H1 (cell line): ENCODE measurements at regions not wholly inside any gene's neighbourhood (a gene's known extent, or its start where the extent isn't known, plus 50 kb on each side); places are given as distances from the start of the nearest gene placed in this dataset.
A peak's percentile ranks its signal among the peaks of the same experiment; 100 is the strongest.

Experiments used
- CTCF ChIA-PET: fragments of 300-600 bp; sonication (Branson Sonifier 250); formaldehyde crosslinking; loops from one replicate; lab custom pipeline; 2021; ENCODE audit not compliant: partially characterized antibody; lab: Charles Lee
- POLR2A ChIA-PET: fragments of 300-600 bp; sonication (Branson Sonifier 250); formaldehyde crosslinking; loops from one replicate; lab custom pipeline; 2021; ENCODE audit warnings: inconsistent platforms; ENCODE audit not compliant: partially characterized antibody; lab: Charles Lee
- DNase-seq, 2 experiments: peaks; one replicate each; pipeline versions ENCODE4 v3.0.0 to v3.0.0-alpha.2; 2010 to 2022; ENCODE audit warnings: low spot score in 2 of 2, low read depth in 1 of 2, mixed read lengths in 1 of 2
- FAIRE-seq: peaks from 2 replicates; lab custom pipeline; 2011; peaks lifted over from hg19 to GRCh38; lab: Jason Lieb, UNC
- H2AFZ ChIP-seq: 2 replicates; pipeline ENCODE4 v1.8.1; 2012; ENCODE audit warnings: low read length, inconsistent platforms
- H2AK5ac ChIP-seq: 2 replicates; pipeline ENCODE4 v1.6.1; 2013; ENCODE audit warnings: low read depth, low read length
- H2BK120ac ChIP-seq: replicated peaks from 2 replicates; pipeline ENCODE3; 2013; ENCODE audit warnings: low read depth, low read length, inconsistent platforms
- H2BK12ac ChIP-seq: 2 replicates; pipeline ENCODE4 v1.6.1; 2013; ENCODE audit warnings: low read depth, low read length
- H2BK15ac ChIP-seq: 2 replicates; pipeline ENCODE4 v1.6.1; 2013; ENCODE audit warnings: low read length
- H2BK20ac ChIP-seq: 2 replicates; pipeline ENCODE4 v1.6.1; 2013; ENCODE audit warnings: low read length
- H2BK5ac ChIP-seq: 2 replicates; pipeline ENCODE4 v1.6.1; 2013; ENCODE audit warnings: low read depth, low read length
- H3K14ac ChIP-seq: 2 replicates; pipeline ENCODE4 v1.6.1; 2013; ENCODE audit warnings: inconsistent platforms; ENCODE audit not compliant: insufficient read length
- H3K18ac ChIP-seq: 2 replicates; pipeline ENCODE4 v1.6.1; 2013; ENCODE audit warnings: low read length; ENCODE audit errors: extremely low read depth
- H3K23ac ChIP-seq: 2 replicates; pipeline ENCODE4 v1.6.1; 2013; ENCODE audit warnings: inconsistent platforms; ENCODE audit not compliant: insufficient read length
- H3K23me2 ChIP-seq: 2 replicates; pipeline ENCODE4 v1.6.1; 2013; ENCODE audit warnings: low read depth, low read length
- H3K27ac ChIP-seq: 2 replicates; pipeline ENCODE4 v1.6.1; 2011; ENCODE audit warnings: low read depth, low read length, inconsistent platforms
- H3K27me3 ChIP-seq, 4 experiments: replicated peaks in 1 of 4; 1 replicate in 1 of 4; 2 replicates in 3 of 4; pipeline versions ENCODE4 v1.6.1 to v1.8.1; 2011 to 2013; ENCODE audit warnings: low read length in 3 of 4, mild to moderate bottlenecking in 3 of 4, inconsistent platforms in 2 of 4, mixed read lengths in 2 of 4, moderate library complexity in 1 of 4; ENCODE audit not compliant: control insufficient read depth in 3 of 4, insufficient read depth in 3 of 4; ENCODE audit errors: extremely low read depth in 1 of 4
- H3K36me3 ChIP-seq, 4 experiments: 2 replicates each; pipeline versions ENCODE4 v1.6.1 to v1.8.1; 2011 to 2013; ENCODE audit warnings: mild to moderate bottlenecking in 4 of 4, low read length in 3 of 4, moderate library complexity in 2 of 4, control low read depth in 1 of 4, inconsistent platforms in 1 of 4; ENCODE audit not compliant: insufficient read depth in 4 of 4, control insufficient read depth in 2 of 4
- H3K4ac ChIP-seq: replicated peaks from 2 replicates; pipeline ENCODE3; 2013; ENCODE audit warnings: low read length, low read depth, mixed read lengths, inconsistent platforms; ENCODE audit not compliant: insufficient read length
- H3K4me1 ChIP-seq, 4 experiments: replicated peaks in 1 of 4; 1 replicate in 1 of 4; 2 replicates in 3 of 4; pipeline versions ENCODE4 v1.6.1 to v1.8.1; 2011 to 2013; ENCODE audit warnings: low read length in 3 of 4, inconsistent platforms in 2 of 4, mixed read lengths in 1 of 4; ENCODE audit not compliant: insufficient read depth in 4 of 4, control insufficient read depth in 3 of 4
- H3K4me2 ChIP-seq, 2 experiments: 2 replicates each; pipeline versions ENCODE4 v1.6.1 to v1.8.1; 2011 to 2013; ENCODE audit warnings: low read depth in 2 of 2, low read length in 2 of 2, control low read depth in 1 of 2, inconsistent platforms in 1 of 2, mild to moderate bottlenecking in 1 of 2; ENCODE audit not compliant: insufficient read depth in 1 of 2
- H3K4me3 ChIP-seq, 4 experiments: fragments of 200-600, 300-600 bp in 1 of 4; sonication (generic), shearing (Covaris generic), sonication (Bioruptor Twin) in 1 of 4; 2 replicates each; pipeline versions ENCODE4 v1.5.1 to v1.8.1; 2011 to 2016; ENCODE audit warnings: low read length in 4 of 4, low read depth in 3 of 4, control low read depth in 2 of 4, inconsistent platforms in 2 of 4, mild to moderate bottlenecking in 2 of 4, mixed read lengths in 1 of 4, moderate library complexity in 1 of 4; ENCODE audit not compliant: insufficient read depth in 2 of 4; ENCODE audit errors: extremely low read depth in 1 of 4
- H3K56ac ChIP-seq: replicated peaks from 2 replicates; pipeline ENCODE3; 2013; ENCODE audit warnings: low read depth, mild to moderate bottlenecking, mixed read lengths, low read length, inconsistent platforms; ENCODE audit not compliant: insufficient read length
- H3K79me1 ChIP-seq: 2 replicates; pipeline ENCODE4 v1.6.1; 2013; ENCODE audit warnings: low read depth, low read length, control low read depth
- H3K79me2 ChIP-seq, 2 experiments: 2 replicates each; pipeline versions ENCODE4 v1.6.1 to v1.8.1; 2012 to 2013; ENCODE audit warnings: low read length in 2 of 2, mild to moderate bottlenecking in 2 of 2, inconsistent platforms in 1 of 2; ENCODE audit not compliant: insufficient read depth in 2 of 2, control insufficient read depth in 1 of 2
- H3K9ac ChIP-seq, 4 experiments: replicated peaks in 1 of 4; 1 replicate in 1 of 4; 2 replicates in 3 of 4; pipeline versions ENCODE4 v1.6.1 to v1.8.1; 2011 to 2013; ENCODE audit warnings: low read depth in 3 of 4, low read length in 3 of 4, control low read depth in 2 of 4, mild to moderate bottlenecking in 2 of 4, moderate library complexity in 2 of 4, inconsistent platforms in 1 of 4; ENCODE audit errors: extremely low read depth in 1 of 4
- H3K9me3 ChIP-seq, 2 experiments: 2 replicates each; pipeline versions ENCODE4 v1.6.1 to v1.8.1; 2012 to 2013; ENCODE audit warnings: mild to moderate bottlenecking in 2 of 2, moderate library complexity in 2 of 2, control low read depth in 1 of 2, inconsistent platforms in 1 of 2, low read depth in 1 of 2, low read length in 1 of 2, mixed read lengths in 1 of 2; ENCODE audit not compliant: insufficient read depth in 2 of 2
- H4K20me1 ChIP-seq, 2 experiments: replicated peaks in 1 of 2; 2 replicates each; pipeline versions ENCODE3 to v1.8.1; 2011 to 2013; ENCODE audit warnings: inconsistent platforms in 2 of 2, low read length in 2 of 2, mild to moderate bottlenecking in 1 of 2; ENCODE audit not compliant: insufficient read depth in 2 of 2, control insufficient read depth in 1 of 2
- H4K5ac ChIP-seq: 2 replicates; pipeline ENCODE4 v1.6.1; 2013; ENCODE audit warnings: low read length, low read depth, mixed read lengths, inconsistent platforms; ENCODE audit not compliant: insufficient read length
- H4K8ac ChIP-seq: 2 replicates; pipeline ENCODE4 v1.8.0; 2013; ENCODE audit warnings: mild to moderate bottlenecking, moderate library complexity, low read length, inconsistent platforms; ENCODE audit not compliant: insufficient read depth; ENCODE audit errors: extremely low read depth
- H4K91ac ChIP-seq: replicated peaks from 2 replicates; pipeline ENCODE3; 2013; ENCODE audit warnings: low read length, mixed read lengths, inconsistent platforms; ENCODE audit not compliant: insufficient read length
- BACH1 ChIP-seq: IDR thresholded peaks from 2 replicates; pipeline ENCODE4 v1.6.1; 2012; ENCODE audit warnings: low read length, improper control_type of control experiment
- BRCA1 ChIP-seq: IDR thresholded peaks from 2 replicates; pipeline ENCODE4 v1.6.1; 2012; ENCODE audit warnings: low read depth, low read length, improper control_type of control experiment
- CBX8 ChIP-seq: fragments of 300-800, 300-1000 bp; sonication (generic); IDR thresholded peaks from 2 replicates; pipeline ENCODE4 v1.7.1; 2016; ENCODE audit warnings: low read depth, low read length, borderline replicate concordance
- CEBPB ChIP-seq: IDR thresholded peaks from 2 replicates; pipeline ENCODE4 v1.6.1; 2012; ENCODE audit warnings: low read depth, low read length
- CTBP2 ChIP-seq: IDR thresholded peaks from 2 replicates; pipeline ENCODE4 v1.7.0; 2011; ENCODE audit warnings: borderline replicate concordance, mild to moderate bottlenecking, moderate library complexity, mixed read lengths, low read length; ENCODE audit not compliant: insufficient read depth, insufficient read length
- E2F6 ChIP-seq: IDR thresholded peaks from 2 replicates; pipeline ENCODE4 v1.6.1; 2012; ENCODE audit warnings: inconsistent platforms
- SIX5 ChIP-seq: IDR thresholded peaks from 2 replicates; pipeline ENCODE4 v1.6.1; 2011; ENCODE audit warnings: mild to moderate bottlenecking, low read depth, low read length
- SP2 ChIP-seq: IDR thresholded peaks from 2 replicates; pipeline ENCODE4 v1.6.1; 2012; ENCODE audit warnings: mild to moderate bottlenecking, low read length, inconsistent platforms
- SP4 ChIP-seq: IDR thresholded peaks from 2 replicates; pipeline ENCODE4 v1.6.1; 2012; ENCODE audit warnings: low read length, inconsistent platforms
- SUZ12 ChIP-seq: fragments of 200-600 bp; sonication (generic); IDR thresholded peaks from 2 replicates; pipeline ENCODE4 v1.6.1; 2012; ENCODE audit warnings: mild to moderate bottlenecking, inconsistent platforms, low read length, moderate library complexity, mixed read lengths
- TAF7 ChIP-seq: optimal IDR thresholded peaks from 2 replicates; pipeline ENCODE3; 2011; ENCODE audit warnings: low read depth, mild to moderate bottlenecking, inconsistent platforms, low read length, moderate library complexity, borderline replicate concordance
- TCF12 ChIP-seq: IDR thresholded peaks from 2 replicates; pipeline ENCODE4 v1.6.1; 2011; ENCODE audit warnings: low read depth, mild to moderate bottlenecking, low read length
- WGBS, 2 experiments: shearing (Covaris generic) in 1 of 2; methylation state at CpG; one replicate each; pipeline versions ENCODE4 v1.1.6 to v1.1.7; 2013 to 2015; ENCODE audit warnings: low lambda C conversion rate in 2 of 2, mixed read lengths in 2 of 2, inconsistent platforms in 1 of 2, low coverage in 1 of 2, missing lambda C conversion rate in 1 of 2; ENCODE audit not compliant: insufficient replicate concordance in 2 of 2, insufficient coverage in 1 of 2, insufficient read length in 1 of 2; ENCODE audit errors: extremely low coverage in 1 of 2, missing lambda C conversion rate in 1 of 2; 5-methylcytosine and 5-hydroxymethylcytosine counted together

- TF ChIP-seq TCF12 (no peak), SIX5 (no peak), BRCA1 (no peak), E2F6 (no peak), BACH1 (no peak), SP2 (no peak), CBX8 (no peak), SP4 (no peak), CEBPB (no peak), SUZ12 (no peak), TAF7 (no peak), CTBP2 (no peak)
- TF ChIP-seq, all 59 proteins: peak for 0
- H3K23me2 ChIP-seq = peaks cover 2% of the 10 kb centered on the region; the same call in 1 of the 2 replicates
- no peak overlapping the region for H3K23ac ChIP-seq
- H3K9me3 ChIP-seq = peaks cover 0 to 8% of the 10 kb centered on the region in 2 experiments; a peak in 1 of 4 replicates
- H2BK15ac ChIP-seq = no peak overlapping the region
- H2BK20ac ChIP-seq = peak overlapping the region; percentile 67; the same call in 1 of the 2 replicates
- H2AK5ac ChIP-seq = no peak overlapping the region
- H4K5ac ChIP-seq = no peak overlapping the region
- H3K4me2 ChIP-seq = no peak overlapping the region
- no peaks in the 10 kb centered on the region for H4K20me1 ChIP-seq
- no peaks in the 10 kb centered on the region for H3K79me2 ChIP-seq
- no peak overlapping the region for H3K4me3 ChIP-seq
- no peak overlapping the region for H4K91ac ChIP-seq
- ChIA-PET POLR2A (no interaction called here), CTCF (no interaction called here)
- H3K14ac ChIP-seq = no peak overlapping the region
- 90% methylated on average over 5 of the region's 5 CpGs; no CpG with 5 or more reads in 1 of the 2 experiments for WGBS, 2 experiments
- H3K27me3 ChIP-seq = no peaks in the 10 kb centered on the region
- DNase-seq = no peak
- H2BK5ac ChIP-seq = no peak overlapping the region
- H4K8ac ChIP-seq = no peak overlapping the region
- H2AFZ ChIP-seq = no peak overlapping the region
- no peak overlapping the region for H3K27ac ChIP-seq
- H3K36me3 ChIP-seq = no peaks in the 10 kb centered on the region
- H3K79me1 ChIP-seq = no peaks in the 10 kb centered on the region
- peaks cover 3 to 16% (median 12%) of the 10 kb centered on the region in 4 experiments; a peak in 5 of 7 replicates for H3K4me1 ChIP-seq
- no peak overlapping the region for H2BK12ac ChIP-seq
- FAIRE-seq = no peak
- H3K9ac ChIP-seq = no peak overlapping the region
- H3K18ac ChIP-seq = no peak overlapping the region
- H2BK120ac ChIP-seq = no peak overlapping the region
- no peak overlapping the region for H3K56ac ChIP-seq
- no peak overlapping the region for H3K4ac ChIP-seq
Observed at GRCh38 chr11:44674809-44675208, 52.0 kb upstream of the TSPAN18 start.
